ENCODE measurements at regions not wholly inside any gene's neighbourhood (a gene's known extent, or its start where the extent isn't known, plus 50 kb on each side); places are given as distances from the start of the nearest gene placed in this dataset.

DNA sequence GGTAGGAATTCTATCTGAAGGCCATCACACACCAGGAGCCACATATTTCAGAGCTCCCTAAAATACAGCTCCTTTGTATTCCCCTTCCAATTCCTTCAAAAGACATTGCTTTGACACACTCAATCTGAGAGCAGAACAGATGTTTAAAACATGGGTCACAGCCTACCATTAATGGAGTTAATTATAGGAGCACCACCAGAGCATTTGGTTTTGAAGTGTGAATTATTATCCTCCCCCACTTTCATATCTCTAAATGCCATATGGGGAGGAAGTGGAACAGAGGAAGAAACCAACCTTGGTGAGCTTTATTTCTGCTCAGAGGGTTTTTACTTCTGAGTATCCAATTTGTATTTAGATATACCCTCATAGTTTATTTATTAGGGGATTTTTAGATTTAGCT, 50.7 kb upstream of the TNFRSF21 start:
- no peak for DNase-seq

GRCh38 chr6:47362857-47363461, 53.3 kb upstream of the TNFRSF21 start:
- no peak for DNase-seq

DNA sequence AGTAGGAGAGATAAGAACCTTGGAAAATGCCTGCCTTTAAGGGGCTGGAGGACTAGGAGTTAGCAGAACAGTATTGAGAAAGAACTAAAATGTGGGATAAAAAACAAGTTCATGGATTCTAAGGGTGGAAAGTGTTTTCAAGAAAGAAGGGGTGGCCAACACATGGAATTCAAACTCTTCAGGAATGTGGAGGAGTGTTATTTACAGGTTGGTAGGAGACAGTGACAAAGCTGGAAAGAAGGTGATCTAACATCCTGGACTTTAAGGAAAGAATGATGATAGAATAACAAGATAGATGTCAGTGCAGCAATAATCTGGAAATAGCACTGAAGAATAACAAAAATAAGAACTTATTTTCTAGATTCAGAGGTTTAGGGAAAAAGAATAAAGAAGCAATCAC, 54.0 kb upstream of the TNFRSF21 start:
- DNase-seq = no peak

GRCh38 chr6:47366335-47366890, 56.7 kb upstream of the TNFRSF21 start:
- DNase-seq = no peak

DNA sequence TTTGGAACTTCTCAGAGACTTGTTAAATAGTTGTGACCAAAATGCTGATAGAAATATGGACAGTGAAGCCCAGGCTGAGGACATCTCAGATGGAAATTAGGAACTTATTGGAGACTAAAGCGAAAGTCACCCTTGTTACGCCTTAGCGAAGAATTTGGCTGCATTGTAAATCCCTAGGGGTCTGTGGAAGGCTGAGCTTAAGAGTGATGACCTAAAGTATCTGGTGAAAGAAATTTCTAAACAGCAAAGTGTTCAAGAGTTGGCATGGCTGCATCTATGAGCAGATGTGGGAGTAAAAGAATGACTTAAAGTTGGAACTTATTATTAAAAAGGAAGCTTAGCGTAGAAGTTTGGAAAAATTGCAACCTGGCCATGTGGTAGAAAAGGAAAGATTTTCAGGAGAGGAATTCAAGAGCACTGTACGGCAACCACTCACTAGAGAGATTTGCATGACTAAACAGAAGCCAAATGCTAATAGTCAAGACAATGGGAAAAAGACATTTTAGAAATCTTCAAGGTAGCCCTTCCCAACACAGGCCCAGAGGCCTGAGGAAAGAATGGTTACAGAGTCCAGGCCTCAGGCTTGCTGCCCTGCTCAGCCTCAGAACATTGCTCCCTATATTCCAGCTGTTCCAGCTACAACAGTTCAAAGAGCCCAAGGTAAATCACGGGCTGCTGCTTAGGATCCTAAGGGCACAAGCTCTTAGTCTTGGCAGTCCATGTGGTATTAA, 61.6 kb upstream of the TNFRSF21 start:
- no peak for DNase-seq

GRCh38 chr6:47371870-47372255, 62.2 kb upstream of the TNFRSF21 start:
- no peak for DNase-seq

- no peak for DNase-seq
Observed at GRCh38 chr6:47372318-47372717, 62.6 kb upstream of the TNFRSF21 start.

- peak; percentile 7 to 35 for DNase-seq
Observed at GRCh38 chr6:47375426-47375825, 65.7 kb upstream of the TNFRSF21 start.

GRCh38 chr6:47376930-47377329, 67.2 kb upstream of the TNFRSF21 start:
- DNase-seq = no peak

- DNase-seq = peak; percentile 47 to 76
Observed at GRCh38 chr6:47377971-47378370, 68.3 kb upstream of the TNFRSF21 start.

GRCh38 chr6:47379328-47379727, 69.6 kb upstream of the TNFRSF21 start:
- DNase-seq = peak; percentile 86 to 94

DNA sequence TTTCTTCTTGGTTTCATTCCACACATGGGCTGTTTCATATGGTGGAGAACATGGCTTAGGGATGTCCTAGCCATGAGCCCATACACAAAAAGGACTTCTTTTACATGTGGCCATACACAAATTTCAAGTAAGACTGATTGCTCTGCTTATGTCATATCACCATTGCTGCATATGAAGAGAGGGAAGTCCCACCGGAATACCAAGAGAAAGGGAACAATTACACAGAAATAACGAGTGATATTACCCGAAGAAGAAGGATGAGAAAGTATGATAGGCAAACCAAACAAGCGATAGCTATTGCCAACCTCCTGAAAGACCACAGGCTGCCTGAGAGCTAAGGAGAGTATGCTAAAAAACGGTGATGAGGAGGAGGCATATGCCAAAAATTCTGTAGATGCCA, 70.5 kb upstream of the TNFRSF21 start:
- DNase-seq = peak; percentile 64 to 77

DNA sequence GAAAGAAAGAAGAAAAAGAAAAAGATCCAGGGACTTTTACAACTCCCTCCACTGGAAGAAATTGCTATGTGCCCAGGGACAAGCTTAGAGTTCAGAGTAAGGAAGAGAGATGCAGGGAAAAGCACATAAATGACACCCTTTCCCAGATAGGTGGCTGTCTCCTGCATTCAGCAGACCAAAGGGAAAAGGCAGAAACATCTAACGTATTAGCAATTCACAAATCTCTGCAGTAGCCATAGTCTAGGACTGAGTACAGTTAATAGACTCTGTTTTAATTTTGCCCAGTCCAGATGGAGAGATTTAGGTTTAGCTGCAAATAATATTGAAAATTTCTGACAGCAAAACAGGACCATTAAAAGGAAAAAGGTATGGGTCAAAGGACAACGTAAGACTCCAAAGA, 71.3 kb upstream of the TNFRSF21 start:
- DNase-seq = no peak

DNA sequence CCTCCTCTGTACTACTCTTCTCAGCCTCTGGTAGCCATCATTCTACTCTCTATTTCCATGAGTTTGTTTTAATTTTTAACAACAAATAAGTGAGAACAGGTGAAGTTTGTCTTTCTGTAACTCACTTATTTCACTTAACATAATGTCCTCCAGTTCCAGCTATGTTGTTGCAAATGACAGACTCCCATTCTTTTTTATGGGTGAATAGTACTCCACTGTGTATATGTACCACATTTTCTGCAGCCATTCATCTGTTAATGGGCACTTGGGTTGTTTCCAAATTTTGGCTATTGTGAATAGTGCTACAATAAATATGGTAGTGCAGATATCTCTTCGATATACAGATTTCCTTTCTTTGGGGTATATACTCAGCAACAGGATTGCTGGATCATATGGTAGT, 73.7 kb upstream of the TNFRSF21 start:
- no peak for DNase-seq

GRCh38 chr6:47391675-47392074, 82.0 kb upstream of the TNFRSF21 start:
- DNase-seq = no peak

- DNase-seq = no peak
Observed at GRCh38 chr6:47392251-47392650, 82.5 kb upstream of the TNFRSF21 start.

GRCh38 chr6:47396401-47397069, 81.1 kb upstream of the CD2AP start:
- no peak for DNase-seq

GRCh38 chr6:47400581-47400980, 77.0 kb upstream of the CD2AP start:
- DNase-seq = no peak

DNA sequence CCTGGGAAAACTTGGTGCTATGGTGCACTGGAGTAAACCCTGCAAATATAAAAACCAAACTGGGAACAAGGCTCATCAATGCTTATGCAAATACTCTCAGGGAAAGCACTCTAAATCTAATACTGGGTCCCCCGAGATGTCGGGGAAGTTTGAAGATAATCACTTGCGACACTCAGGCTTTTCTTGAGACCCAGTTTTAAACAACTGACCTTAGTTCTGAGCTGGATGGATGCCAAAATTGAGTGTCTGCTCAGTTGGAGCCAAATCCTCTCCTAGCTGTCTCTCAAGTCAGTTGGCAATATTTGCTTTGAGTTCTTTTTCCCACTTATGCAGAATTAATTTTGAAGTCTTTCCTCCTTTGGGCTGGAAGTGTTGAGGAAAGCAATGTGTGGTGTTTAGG, 75.5 kb upstream of the CD2AP start:
- peak in 1 of 2 donors; percentile 19 for DNase-seq

GRCh38 chr6:47403056-47403455, 74.5 kb upstream of the CD2AP start:
- DNase-seq = no peak

DNA sequence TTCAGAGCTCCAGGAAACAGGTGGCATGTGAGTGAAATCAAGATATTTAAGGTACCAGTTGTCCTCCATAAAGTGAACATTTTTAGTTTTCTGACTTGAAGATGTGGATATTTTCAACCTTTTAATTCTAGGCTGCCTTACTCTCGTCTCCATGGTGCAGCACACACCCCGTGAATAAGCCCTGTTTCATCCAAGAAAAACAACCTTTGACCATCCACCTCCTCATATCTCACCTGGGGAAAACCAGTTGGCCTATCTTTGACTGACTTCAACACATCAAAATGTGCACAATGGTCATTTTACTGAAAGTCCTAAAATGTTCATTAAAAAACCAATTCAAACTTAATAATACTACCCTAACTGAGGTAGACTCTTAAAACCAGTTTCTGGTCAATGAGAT, 73.8 kb upstream of the CD2AP start:
- DNase-seq = no peak

DNA sequence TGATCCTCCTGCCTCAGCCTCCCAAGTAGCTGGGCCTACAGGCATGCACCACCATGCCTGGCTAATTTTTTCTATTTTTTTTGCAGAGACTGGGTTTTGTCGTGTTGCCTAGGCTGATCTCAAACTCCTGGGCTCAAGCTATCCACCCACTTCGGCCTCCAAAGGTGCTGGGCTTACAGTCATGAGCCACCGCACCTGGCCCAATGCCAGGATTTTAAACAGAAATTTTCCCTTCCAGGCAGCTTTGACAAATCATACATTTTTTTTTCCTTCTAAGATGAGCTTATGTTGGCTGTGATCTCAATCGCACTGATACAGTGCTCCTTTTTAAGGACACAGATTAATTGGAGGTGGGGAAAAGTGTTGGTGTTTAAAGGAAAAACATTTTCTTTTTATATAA, 73.2 kb upstream of the CD2AP start:
- no peak for DNase-seq

DNA sequence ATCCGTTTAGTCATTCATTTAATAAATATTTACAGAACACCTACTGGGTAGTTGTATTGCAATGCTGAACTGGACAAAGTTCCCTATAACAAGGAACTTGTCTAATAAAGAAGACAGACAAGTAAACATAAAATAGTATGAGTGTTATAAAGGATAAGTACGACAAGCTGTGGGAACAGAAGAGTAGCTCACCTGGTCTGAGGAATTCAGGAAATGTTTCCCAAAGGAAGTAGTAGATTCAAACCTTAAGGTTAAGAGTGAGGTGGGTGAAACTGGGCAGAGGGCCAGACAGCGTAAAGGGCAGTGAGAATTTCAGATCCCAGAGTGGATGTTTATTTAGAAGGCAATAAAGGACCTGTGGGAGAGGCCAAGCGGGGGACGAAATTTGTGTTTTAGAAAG, 72.3 kb upstream of the CD2AP start:
- DNase-seq = no peak

Measured in inflammatory macrophage treated with lipopolysaccharide for 1 hour (primary cell).